Activated effector memory CD4-positive, alpha-beta T cell treated with anti-CD3 and anti-CD28 coated beads, Interleukin-2, amount 50 U/mL, for 16 hours (primary cell): ENCODE measurements at regions not wholly inside any gene's neighbourhood (a gene's known extent, or its start where the extent isn't known, plus 50 kb on each side); places are given as distances from the start of the nearest gene placed in this dataset.
A peak's percentile ranks its signal among the peaks of the same experiment; 100 is the strongest.

Source experiments
- DNase-seq: peaks from one replicate; pipeline ENCODE4 v3.0.0-alpha.2; 2020

DNA sequence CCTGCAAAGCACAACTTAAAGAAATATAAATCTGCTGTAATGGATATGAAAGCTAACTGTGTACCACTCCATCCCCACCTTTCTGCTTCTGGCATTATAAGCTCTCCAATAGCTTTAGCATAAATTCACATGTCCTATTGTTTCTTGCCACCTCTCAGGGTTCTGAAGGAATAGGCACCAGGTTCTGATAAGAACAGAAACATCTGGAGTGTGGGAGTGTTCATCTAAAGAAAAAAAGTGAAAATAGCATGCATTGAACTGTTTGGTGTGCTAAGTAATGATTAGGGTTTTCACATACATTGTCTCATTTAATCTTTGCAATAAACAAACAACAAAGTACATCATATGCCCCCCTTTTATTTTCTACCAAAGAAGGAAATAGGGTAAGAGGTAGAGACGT lies 72.3 kb downstream of the FAM76B start:
- DNase-seq: no peak

DNA sequence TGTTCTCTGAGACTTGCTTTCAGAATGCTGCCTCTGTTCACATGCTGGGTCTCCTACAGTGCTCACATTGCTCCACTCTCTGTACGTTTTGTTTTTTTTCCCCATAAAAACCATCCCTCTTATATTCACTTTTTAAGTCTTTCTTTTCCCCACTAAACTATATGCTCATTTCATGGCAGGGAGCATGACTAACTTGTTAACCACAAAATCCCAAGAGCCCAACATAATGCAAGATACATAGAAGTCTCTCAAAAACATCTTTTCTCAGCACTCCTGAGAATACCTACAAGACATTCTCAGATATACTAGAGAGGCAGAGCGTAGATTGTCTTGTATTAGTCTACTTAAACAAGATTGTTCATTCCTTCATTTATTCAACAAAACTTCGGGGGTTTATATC lies 73.3 kb downstream of the FAM76B start:
- DNase-seq: no peak

DNA sequence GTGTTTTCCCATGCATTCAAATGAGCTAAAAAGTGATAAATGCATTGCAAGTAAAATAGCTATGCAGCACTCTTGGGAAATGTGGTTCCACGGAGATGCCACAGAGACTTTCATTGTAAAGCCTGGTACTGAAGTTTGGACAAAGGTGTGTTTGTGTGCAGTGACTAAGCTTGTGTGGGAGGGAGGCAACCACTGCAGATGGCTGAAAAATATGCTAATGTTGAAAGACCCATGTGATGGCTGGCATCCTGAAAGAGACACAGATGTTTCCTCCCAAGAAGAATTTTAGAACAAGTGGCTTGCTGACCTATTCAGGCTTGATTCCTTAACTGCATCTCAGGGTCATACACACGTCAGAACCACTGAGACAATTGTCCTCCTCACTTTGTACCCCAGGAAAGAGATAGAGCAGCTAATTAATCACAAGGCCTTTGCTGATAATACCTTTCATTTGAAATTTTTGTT lies 73.8 kb downstream of the FAM76B start:
- peak; percentile 77 for DNase-seq

DNA sequence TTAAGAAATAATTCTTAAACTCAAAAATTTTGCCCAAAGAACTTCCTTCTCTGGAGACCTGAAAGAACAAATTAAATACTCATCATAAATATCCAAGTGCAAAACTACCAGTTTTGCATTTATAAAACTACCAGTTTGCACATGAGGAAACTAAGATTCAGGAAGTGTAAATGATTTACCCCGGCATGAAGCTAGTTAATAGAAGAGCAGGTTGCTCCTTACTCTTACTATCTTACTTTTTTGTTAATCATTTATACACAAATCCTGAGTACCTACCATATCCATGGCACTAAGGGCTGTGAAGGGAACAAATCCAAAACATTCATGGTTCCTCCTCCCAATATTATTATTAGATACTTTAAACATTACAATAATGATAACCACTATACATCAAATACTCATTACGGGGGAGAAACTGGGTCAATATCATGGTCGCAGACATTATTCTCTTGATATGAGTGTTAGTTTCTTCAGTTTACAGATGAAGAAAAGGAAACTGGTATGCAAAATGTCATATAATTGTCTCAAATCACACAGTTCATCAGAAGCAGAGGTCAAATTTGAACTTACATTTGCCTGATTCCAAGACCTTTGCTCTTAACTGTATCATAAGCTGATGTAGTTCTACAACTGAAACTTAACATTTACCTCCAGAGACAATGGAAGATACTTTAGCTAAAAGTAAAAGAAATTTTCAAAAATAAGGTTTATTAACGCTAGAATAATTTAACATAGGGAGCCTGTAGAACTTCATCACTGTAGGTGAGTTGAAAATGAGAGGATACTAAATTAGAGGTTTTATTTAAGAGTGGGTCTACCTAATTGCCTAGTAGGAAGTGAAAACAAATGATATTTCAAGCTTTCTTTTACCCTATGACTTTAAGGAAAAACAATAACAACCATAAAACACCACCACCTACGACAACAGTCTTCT lies 74.5 kb downstream of the FAM76B start:
- no peak for DNase-seq

DNA sequence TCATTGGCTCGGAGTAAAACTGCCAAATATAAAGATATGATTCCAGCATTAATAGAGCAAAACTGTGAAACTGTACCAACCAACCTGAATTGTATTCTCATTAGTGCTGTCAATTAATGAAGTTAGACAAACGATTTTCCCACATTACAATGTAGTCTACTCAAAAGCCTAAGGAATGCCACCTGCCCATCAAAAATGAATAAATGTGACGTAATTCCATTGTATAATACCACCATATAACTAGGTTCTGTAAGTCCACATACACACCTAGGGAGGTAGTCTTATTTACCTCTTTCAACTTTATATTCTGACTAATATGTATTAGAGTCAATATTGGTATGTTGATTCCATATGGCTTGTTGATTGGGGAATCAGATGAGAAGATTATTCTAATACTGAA lies 76.2 kb downstream of the FAM76B start:
- DNase-seq: no peak

DNA sequence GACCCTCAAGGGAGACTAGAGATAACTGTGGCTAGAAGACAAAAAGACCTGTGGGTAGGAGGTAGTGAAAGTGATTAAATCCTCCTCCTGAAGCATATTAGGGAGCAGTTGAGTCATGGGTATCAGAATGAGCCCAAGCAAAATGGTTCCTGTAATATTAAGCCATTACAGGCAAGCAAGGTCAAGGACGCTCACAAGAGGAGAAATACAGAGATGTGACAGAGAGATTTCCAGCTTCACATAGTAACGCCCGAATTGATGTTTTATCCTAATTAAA lies 77.7 kb downstream of the FAM76B start:
- DNase-seq: no peak

DNA sequence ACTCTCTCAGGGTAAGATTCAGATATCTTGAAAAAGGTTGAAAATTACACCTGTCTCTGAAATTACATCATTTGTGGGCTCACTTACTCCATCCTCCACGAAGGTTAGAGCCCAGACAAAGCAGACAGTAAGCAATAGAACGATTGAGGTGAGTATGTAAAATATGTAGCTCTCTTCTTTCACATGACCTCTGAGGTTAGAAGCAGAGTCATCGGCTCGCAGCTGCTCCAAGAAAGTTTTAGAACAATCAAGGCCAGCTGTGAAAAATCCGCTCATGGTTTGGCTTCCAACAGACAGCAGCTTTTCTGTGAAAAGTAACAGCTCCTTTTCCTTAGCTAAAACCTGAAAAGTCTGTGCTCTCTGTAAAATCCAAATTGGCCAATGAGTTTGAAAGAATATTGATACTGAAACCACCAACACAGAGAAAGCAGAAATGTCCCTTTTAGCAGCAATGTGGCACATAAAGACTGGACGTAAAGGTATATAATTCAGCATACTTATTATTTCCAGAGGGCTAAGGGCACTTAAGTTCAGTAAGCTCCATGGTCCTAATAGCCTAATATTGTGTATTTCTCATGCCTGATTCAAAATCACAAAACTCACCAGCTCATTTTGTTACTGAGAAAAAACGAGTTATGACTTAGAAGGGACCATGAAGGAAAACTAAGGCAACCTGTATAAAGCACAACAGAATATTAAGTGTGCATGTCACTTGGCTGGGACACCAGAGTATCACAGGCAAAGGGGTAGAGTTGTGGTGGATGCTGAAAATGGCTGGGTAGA lies 78.2 kb downstream of the FAM76B start:
- DNase-seq: no peak

DNA sequence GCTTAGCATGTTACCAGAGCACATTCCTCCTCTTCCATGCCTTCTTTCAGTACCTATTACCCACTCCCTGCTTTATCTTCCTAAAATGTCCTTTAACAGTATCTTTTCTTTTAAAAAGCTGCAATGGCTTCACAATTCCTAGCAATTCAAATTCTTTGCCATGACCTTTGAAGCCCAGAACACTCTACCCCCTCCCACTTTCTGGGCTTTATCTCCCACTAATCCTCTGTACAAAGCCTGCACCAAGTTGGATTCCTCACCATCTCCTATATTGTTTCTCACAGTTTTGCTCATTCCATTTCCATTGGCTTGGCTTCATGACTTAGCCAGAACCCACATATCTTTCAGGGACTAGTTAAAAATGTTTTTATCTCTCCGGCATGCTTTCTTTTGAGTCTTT lies 80.9 kb downstream of the FAM76B start:
- no peak for DNase-seq

DNA sequence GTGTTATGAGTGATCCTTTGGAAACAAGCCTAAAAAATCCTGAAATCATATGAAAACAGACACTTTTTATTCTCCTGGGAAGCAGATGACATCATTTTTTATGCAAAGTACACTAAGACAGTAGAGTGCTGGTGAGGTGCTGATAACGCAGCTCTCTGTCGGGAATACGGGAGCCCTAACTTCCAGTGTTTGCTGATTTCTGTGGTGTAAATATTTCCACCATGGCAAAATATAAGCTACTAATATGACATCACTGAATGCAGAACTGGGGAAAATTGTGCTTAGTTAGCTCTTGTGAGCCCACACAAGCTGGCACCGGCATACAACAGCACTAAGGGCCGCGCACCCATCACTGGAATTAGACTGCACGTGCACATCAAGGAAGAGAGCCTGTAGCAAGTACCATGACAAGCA lies 82.6 kb downstream of the FAM76B start:
- DNase-seq: no peak

DNA sequence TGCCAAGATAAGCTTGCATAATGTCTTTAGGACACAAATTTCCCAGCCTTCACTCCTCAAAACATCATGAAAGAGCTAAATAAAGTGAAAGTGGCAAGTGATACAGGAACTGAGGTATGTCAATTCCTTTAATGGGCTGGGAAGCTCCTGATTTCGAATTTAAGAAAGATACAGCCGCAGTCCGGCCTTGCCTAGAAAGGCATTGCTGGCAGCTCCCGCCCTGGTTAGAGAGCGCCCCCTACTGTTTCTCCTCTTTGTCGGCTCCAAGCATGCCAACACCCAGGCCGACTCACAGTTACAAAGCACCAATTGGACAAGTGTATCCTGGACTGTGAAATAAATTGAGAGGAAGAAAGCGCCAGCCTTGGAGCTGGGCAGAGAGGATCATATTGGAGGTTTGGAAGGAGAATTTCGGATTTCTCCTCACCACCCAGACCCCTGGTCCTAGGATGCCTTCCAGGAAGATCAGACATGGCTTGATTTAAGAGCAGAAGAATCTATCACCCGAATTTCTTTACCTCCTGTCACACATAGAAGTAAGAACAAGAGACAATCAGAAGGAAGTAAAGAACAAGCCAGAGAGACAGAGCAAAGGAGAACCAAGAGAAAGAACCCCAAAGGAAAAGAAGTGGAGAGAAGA lies 84.0 kb downstream of the FAM76B start:
- DNase-seq: peak; percentile 92

DNA sequence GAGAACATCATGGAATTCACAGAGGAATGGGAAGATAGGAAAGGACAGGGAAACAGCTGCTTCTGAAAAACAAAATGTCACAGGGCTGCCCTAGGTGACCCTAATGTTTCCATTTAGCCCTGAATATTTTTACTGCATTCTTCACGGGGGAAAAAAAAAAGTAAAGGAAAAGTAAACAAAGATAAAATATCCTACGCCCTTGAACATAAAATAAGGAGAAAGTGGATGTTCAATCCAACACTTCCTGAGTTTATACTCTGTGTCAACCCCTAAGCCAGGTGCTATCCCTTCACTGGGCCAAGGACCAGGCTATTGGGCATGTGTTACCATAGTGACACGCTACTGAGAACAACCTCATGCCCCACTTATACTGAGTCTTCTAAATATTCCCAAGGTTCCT lies 84.7 kb downstream of the FAM76B start:
- no peak for DNase-seq

DNA sequence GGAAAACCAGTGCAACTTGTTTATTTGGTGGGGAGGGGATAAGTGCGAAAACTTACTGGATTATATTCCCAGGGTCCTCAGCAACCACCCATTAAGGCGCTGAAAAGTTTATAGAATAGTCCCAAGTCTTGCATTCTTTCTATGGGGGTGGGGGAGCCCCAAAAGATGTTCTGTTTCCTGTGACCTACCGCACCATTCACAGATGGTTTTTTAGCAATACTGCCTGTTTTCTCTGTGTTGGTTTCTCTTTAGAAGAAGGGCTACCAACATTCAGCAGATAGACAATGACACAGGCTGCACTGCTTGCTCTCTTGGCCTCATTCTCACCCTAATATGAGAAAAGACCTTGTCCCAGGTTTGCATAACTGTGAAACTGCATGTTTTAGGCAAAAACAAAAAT lies 86.5 kb downstream of the FAM76B start:
- DNase-seq: no peak

DNA sequence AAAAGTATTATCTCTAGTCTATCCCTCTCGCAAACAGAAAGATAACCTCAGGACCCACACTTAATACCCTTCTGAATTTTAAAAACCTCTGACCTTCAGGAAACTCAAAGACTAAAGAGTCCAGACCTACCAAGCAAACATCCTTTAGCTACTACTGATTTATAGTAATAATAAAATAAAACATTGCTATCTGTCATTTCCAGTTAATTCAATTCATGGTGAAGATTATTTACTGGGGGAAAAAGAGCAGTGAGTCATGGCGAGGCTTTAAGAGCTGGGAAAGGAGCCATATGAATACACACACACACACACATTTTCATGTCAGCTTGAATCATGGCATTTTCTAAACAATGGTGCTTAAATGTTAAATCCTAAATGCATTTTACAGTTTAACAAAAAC lies 87.1 kb downstream of the FAM76B start:
- no peak for DNase-seq

DNA sequence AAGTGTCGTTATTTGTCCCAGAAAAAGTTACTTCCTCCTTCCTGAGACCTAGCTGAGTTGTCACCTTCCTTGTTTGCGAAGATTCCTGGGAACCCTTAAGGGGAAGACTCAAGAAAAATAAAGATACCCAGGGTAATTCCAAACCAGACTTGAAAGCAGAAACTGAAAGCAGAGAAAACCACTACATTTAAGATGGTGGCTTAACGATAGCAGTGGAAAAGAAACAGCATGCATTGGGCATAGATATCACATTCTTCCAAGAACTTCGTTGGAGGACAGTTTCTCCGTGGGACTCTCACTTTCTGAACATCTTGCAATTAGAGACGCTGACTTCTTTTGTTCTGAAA lies 89.1 kb downstream of the FAM76B start:
- DNase-seq: no peak

DNA sequence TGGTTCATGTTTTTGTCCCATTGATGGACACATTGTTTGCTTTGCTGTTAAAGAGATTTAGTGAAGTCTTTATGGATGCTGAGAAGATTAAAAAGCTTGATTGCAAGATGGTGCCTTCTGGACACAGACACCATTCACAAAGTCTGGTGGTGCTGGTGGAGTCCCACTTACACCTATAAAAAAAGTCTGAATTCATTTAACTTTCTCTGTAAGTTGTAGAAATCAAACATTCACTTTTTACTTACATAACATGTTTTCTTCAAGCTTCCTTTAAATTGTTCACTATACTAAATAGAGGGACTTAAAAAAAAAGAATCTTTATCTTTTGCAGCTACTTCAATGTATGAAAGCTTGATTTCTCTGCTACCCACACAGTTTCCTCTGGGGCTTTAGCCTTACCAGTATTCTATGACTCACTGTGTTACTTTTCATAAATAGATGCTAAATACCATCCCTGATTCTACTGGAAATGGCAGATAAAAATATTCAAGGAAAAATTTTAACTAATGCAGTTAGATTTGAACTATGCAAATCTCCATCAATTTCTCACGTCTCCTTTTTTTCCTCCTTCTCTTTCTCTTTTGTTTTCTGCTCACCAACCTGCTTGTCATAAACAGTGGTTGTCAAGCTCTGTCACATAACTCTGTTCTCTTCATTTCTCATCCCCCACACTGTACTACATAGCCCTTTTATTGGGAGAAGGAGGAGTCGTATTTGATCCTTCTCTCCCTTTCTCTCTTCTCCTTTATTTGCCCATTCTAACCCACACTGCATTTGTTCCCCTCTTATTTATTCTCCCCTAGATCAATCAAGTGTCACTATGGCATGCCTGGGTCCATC lies 89.7 kb downstream of the FAM76B start:
- no peak for DNase-seq

DNA sequence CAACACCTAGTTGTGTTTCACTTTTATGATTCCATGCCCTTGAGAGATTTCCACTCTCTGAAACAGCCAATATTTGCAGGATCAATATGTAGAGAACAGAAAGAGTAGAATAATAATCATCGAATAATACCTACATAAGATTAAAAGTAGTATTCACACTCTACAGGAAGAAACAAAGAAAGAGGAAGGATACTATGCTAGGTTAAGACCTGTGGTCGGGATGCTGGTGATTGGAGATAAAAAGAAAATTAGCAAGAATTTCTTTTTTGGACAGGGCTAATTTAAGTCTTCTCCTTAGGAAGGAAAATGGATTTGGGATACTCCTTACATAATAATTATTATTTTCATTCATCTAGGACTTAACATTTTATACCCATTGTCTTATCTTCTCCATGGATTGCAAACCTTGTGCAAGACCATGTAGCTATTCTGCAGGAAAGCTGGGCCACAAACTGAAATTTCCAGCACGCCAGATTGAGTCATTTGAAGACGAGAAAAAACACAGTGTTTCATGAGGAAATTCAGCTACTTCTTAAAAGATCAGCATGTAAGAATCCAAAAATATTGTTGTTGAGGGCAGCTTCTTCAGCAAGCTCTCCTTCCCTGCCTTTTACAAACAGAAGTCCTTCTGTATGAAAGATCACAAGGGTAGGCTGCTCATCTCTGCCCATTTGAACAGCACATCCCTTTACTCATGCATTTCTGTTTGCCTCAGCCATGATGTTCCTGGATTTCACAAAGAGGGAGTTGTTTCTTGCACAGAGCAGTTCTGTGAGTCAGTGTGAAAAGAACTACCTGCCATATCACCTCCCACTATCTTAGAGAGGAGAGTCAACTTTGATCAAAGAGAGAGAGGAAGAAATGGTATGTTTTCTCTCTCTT lies 90.7 kb downstream of the FAM76B start:
- no peak for DNase-seq

DNA sequence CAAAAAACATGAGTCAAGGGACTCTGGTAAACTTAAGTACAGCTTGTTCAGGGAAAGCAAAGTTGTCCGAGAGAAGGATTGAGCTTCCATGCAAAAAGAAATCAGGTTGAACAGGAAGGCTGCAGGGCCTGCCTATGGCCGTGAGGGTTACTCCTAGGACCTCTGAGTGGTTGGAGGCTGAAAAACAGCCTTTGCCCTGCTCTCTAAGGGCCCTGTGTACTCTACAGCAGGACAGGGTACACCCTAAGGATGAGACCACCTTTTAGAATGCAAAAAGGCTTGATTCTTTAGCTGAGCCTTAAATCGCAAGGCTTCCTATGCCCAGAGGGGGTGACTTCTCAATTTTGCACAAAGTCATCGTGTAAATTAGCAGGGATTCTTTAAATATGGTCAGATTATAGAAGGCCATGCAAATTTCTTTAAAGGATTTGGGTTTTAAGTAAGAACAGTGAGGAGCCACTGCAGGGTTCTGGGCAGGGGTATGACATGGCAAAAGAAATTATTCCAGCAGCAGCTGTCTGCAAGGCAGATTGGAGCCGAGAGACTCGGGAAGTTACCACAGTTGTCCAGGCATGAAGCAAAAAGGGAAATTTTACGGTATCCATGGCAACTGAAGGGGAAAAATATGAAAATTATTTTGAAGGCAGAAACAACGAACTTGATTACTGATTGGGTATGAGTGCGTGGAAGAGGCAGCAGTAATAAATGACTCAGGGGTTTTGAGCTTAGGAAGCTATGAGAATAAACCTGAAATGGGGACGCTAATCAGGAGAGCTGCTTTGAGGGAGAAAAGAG lies 91.8 kb downstream of the FAM76B start:
- DNase-seq: no peak

DNA sequence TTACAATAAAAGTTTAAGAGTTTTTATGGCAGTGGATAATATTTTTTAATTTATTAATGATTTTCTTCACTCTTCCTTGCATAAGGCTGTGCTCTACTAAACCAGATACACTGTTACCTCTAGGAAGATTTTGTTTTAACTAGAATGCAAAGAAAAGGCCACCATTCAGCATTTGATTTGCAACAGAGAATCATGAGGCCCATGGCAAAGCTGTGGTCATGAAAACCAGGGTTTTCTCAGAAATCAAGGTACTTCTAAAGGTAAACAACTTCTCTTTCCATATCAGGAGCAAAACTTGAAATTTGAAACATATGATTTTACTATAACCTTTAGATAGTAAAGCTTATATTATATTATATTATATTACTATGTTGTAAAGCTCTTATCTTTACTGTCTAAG lies 94.4 kb downstream of the FAM76B start:
- DNase-seq: no peak

DNA sequence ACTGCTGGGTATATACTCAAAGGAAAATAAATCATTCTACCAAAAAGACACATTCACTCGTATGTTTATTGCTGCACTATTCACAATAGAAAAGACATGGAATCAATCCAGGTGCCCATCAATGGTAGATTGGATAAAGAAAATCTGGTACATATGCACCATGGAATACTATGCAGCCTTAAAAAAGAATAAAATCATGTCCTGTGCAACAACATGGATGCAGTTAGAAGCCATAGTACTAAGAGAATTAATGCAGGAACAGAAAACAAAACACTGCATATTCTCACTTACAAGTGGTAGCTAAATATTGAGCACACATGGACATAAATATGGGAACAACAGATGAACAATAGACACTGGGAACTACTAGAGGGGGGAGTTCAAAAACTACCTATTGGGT lies 96.3 kb downstream of the FAM76B start:
- no peak for DNase-seq

DNA sequence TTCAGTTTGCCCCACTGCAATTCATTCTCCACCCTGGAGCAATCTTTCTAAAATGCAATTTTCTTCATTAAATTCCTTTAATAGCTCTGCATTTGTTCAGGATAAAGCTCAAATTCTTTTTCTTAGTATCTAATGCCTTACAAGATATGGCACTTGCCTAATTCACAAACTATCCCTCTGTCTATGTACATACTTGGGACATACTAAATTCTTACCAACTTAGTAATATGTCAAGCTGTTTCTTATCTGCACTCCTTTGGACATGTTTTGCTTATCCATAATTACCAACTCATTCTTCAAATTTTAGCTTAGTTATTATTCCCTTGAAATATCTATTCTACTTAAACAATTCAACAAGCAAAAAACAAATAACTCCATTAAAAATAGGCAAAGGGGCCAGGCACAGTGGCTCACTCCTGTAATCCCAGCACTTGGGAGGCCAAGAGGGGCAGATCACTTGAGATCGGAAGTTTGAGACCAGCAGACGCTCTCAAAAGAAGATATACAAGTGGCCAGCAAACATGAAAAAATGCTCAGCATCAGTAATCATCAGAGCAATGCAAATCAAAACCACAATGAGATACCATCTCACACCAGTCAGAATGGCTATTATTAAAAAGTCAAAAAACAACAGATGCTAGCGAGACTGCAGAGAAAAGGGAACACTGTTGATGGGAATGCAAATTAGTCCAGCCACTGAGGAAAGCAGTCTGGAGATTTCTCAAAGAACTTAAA lies 96.9 kb downstream of the FAM76B start:
- DNase-seq: no peak
